GM19468 (cell line): ENCODE measurements at regions not wholly inside any gene's neighbourhood (a gene's known extent, or its start where the extent isn't known, plus 50 kb on each side); places are given as distances from the start of the nearest gene placed in this dataset.

Experiments
- ATAC-seq: cut with Tn5 transposase; IDR thresholded peaks from one replicate; pipeline ENCODE4 v1.9.1; 2021; ENCODE audit warnings: mild to moderate bottlenecking, moderate library complexity, moderate number of reproducible peaks; ENCODE audit not compliant: unreplicated experiment; ENCODE audit errors: extremely low read depth

DNA sequence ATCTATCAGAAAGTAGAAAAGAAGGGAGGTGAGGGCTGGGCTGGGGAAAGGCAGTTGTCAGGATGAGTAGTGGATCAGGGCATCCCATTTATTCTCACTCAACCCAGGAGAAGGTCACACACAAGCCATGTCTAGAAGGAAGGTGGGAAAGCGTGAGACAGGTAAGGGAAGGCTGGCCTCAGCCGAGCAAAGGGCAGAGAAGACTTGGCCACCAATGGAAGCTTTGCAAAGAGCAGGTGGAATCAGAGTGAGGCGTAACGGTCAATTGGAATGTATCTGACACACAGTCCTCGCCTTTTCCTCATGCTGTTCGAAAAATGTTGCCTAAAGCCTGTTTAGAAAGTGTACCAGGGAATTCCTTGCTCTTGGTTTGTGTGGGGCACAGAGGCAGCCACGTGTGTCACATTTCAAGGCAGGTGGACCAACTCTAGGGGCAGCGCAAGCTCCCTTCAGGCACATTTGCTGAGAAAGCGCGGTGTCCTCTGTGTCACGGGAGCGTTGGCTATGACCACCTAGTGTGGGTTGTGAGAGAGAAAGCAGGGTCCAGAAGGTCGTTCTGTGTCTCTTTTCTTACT lies 118.8 kb upstream of the SPATA13 start:
- no peak for ATAC-seq

DNA sequence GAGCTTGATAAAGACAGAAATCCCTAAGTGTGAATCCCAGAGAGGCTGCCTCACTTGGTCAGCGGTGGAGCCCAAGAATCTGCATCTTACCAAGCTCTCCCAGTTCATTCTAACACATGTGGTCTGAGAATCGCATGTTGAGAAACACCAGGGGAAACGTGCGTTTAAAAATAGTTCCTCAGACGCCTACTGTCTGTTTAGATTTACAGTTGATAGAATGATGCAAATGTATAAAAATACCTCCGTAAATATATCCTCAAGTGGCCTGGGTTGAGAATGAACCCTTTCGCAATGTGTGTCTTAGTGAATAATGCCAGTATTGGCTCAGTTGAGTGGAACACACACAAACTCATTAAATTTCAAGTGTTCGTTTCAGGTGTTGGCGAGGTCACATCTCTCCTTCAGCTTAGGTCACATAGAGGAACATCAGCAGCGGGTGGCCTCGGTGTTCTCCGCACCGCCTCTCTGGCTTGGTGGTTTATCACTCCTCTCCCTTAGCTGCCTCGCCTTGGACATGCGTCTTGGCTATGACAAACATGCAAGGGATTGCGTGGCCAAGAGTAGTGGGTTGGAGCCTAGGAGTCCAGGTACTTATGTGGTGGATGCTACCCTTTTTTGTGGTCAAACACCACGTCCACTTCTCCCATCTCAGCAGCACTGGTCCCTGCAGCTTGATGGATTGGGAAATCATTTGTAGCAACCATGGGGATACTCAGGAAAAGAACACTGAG lies 117.6 kb upstream of the SPATA13 start:
- ATAC-seq, result no peak

DNA sequence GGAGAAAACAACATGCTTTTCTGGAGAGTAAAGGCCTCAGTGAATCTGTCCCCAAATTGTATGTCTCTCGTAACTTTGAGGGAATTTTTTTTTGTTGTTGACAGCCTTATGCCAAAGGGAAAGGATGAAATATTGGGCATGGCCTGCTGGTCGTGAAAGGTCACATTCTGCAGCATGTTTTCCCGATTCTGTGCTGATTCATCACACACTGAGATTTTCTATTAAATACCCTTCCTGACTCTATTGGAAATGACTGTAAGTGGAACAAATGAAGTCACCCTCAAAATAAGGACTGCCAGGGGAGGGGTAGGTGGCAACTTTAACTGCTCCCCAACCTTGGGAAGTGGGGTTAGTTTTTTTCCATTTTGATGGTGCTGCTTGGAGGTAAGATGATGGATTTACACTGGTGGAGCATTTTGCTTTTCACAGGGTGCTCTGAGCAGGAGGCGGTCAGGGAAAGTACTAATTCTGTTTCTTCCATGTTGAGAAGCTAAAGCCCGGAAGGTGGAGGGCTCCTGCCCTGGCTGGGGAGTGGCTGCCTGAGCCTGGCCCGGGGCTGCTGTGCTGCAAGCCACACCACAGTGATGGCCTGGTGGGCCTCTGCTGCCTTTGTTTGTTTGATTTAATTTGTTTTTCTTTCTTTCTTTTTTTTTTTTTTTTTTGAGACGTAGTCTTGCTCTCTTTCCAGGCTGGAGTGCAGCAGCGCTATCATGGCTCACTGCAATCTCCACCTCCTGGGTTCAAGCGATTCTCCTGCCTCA lies 116.8 kb upstream of the SPATA13 start:
- ATAC-seq, result no peak

DNA sequence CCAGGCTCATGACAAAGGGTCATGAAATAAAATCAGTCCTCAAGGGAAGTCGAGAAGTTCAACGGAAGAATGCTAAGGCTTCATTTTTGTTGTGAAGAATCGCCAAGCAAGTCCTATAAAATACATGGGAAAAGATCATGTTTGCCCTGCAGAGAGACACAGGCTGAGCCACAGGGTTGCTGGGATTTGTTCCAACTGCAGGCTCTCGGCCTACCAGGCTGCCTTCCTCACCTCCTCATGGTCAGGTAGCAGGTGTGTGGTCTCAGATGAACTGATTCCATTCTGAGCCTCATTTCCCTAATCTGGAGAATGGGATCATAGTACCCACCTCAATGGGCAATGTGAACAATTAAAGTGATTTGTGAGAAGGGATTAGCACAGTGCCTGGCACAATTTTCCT lies 114.9 kb upstream of the SPATA13 start:
- no peak for ATAC-seq

DNA sequence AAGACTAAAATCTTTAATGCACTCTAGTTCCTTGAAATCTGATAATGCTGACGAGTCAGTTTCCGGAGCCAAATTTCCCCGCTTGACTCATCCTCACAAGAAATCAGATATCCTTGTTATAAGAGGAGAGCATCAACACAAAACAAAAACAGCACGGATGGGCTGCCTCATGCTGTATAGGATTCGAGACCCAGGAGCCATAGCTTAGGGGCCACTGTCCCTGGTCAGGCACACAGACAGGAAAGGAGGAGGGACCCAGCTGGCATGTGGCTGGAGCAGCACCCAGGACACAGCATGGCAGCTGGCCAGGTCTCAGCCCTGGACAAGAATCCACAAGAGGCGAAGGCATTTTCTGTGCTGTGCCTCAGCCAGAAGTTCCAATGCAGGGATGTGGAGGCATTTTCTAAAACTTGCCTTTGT lies 110.2 kb upstream of the SPATA13 start:
- ATAC-seq, result no peak

DNA sequence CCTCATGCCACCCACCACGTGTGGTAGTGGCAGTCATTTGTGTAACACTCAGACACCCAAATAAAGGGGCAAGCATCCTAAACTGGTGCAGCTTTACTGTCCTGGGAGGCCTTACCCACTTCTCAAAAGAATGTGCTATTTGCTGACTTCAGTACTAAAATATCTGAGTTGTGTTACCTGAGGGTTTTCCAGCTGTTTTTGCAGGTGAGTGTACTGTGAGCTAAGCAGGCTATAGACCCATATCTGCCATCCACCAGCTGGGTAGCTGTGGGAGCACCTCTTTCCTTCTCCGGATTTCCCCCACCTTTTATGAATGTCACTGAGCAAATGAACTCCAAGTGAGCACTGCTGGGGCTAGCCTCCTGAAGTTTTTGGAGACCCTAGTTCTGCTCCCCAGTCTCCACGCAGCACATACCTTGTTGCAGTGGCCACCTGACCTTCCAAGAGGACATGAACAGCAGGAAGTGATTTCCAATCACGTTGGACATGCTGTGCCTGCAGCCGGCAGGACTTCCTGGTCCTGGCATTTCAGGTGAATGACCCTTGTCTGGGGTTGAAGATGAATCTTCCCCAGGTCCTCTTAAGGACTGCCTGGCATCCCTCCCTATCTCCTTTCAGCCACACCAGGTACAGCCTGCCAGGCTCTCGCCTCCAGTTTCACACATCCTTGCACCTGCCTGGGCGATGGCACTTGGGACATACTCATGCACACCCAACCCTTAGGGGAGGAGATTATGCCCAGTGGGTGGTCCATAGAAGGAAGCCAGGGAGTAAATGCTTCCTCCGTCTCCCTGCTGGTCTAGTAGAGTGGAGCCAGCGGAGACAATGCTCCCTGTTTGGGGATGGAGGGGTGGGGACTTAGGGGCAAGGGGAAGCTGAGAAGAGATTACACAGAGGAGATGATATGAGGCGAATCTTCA lies 109.5 kb upstream of the SPATA13 start:
- ATAC-seq, result no peak

DNA sequence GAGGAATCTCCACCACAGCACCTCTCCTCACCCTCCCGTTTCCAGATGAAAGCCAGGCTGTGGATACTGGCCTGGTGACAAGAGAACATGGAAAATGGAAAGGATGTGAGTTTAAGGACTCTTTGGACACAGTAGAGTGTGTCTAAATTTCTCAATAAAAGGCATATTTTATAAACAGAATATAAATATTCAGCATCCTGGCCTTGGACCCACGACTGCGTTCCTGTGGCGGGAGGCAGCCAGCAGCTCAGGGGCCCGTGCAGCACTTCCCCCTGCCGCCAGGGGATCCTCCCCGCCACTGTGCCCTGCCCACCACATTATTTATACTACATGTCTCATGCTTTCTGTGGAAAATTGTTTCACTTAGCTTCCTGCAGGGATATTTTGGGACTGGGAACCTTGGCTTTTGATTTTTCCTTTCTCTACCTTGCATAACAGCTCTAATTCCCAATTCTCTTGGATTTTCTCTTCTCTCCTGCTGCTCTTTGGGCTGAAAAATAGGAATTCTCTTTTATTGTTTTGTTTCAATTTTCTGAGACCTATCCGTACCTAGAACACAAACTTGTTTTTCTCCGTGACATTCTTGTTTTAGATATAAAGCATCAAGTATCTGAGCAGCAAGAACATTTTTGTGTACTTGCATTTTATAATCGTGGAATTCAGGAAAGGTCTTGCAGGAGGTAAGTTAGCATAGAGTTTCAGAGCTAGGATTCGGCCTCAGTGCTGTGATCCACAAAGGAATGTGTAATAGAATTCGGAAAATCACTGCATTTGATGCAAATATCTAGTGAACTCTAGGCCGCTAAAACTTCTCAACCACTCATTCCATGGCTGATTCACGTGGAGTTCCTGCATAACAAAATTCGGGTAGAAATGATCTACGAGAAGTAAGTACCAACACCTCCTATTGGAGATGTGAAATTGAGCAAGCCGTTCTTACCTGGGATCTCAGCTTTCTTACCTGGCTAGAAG lies 107.7 kb upstream of the SPATA13 start:
- no peak for ATAC-seq

DNA sequence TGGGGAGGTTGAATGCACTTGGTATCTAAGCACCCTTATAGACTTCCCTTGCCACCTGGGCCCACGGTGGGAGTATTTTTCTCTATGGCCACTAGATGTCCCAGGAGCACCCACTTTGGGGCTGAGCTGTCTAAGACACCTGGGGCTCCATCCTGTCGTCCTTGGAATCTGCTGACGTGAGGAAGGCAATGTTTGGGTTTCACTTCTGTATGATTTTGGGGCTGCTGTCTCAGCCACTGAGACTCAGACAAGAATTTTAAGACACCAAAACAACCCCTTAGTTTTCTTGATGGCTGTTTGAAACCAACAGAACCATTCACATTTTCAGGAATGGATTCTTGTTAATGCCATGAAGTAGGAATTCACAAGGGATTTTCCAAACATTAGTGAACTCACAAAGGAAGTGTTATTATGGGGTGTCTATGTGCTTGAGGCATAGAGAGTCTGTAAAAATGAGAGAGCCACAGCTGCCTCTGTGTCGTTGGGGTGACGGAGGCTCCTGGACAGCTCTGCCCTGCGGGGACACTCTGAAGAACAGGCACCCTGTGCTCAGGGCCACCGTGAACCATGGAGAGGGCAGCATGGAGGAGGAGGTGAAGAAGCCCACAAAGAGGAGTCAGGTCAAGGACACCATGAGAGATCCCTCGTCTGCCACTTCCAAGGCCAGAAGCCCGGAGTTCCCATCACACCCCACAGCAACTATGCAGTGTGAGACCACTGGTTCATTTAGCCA lies 106.8 kb upstream of the SPATA13 start:
- peak; percentile 52 for ATAC-seq

DNA sequence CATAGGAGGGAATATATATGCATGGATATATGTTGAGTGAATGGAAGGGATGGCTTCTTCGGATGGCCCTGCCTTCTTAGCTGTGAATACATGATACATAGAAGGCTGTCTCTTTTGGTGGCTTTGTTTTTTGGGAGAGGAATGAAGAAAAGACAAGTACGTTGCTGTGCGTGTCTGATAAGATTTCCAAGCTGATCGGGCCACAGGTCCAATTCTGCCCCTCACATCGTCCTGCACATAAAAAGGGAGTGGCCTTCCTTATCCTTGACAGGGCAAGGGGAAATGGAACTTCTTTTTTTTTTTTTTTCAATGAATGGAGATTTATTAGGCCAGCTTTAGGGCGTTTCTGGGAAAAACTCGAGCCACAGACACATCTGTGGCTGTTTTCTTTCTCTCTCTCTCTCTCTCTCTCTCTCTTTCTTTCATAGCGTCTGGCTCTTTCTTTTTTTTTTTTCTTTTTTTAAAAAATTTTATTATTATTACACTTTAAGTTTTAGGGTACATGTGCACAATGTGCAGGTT lies 103.8 kb upstream of the SPATA13 start:
- ATAC-seq, result no peak

DNA sequence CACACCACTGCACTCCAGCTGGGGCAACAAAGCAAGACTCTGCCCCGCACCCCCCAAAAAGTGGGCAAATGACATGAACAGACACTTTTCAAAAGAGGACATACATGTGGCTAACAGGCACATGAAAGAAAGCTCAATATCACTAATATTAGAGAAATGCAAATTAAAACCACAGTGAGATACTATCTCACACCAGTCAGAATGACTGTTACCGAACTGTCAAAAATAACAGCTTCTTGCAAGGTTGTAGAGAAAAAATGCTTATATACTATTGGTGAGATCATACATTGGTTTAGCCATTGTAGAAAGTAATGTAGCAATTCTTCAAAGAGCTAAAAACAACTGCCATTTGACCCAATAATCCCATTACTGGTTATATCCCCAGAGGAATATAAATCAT lies 99.5 kb upstream of the SPATA13 start:
- no peak for ATAC-seq

DNA sequence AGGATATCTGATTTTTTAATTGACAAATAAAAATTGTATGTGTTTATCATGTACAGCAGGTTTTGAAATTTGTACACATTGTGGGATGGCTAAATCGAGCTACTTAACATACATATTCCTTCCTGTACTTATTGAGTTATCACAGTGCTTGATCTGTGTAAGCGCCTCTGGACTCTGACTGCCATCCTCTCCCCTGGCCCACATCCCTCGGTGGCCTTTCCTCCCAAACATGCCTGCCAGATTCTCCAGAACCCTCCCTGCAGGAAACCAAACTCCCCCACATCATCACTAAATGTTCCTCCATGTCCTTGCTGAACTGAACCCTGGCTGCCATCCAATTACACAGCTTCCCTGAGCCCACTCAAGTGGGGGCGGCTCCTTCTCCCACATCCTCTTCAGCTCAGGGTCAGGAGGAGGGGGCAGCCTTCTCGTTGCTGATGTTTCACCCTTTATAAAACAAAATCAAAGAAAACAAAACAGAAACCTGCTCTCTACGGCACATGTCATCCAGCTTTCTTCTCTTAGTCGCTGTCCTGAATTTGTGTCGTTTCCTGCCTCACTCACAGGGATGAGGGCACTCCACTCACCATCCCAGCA lies 97.1 kb upstream of the SPATA13 start:
- ATAC-seq, result no peak

DNA sequence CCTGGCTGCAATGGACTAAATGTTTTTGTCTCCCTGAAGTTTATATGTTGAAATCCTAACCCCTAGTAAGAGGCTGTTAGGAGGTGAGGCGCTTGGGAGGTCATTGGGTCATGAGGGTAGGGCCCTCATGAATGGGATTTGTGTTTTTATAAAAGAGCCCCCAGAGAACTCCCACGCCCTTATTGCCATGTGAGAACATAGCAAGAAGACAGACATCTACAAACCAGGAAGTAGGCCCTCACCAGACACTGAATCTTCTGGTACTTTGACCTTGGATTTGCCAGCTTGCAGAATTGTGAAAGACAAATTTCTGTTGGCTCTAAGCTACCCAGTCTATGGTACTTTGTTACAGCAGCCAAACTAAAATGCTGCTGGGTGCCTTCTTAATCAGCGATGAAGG lies 96.1 kb upstream of the SPATA13 start:
- ATAC-seq, result no peak

DNA sequence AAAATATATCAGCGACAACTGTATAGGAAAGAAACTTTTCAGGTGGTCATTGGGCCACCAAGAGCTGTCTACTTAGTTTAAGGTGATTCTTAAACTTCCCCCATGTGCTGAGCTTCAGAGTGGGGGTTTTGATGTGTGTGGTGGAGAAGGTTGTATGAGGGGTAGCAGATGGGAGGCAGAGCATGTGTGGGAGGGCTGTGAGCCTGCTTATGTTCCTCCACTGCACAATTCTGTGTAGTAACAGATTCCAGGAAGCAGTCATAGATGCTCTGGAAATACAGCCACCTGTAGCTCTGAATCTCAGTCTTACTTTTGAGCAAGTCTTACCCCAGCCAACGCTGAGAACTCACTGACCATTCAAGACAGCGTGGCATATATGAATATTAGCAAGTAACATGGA lies 95.3 kb upstream of the SPATA13 start:
- no peak for ATAC-seq

DNA sequence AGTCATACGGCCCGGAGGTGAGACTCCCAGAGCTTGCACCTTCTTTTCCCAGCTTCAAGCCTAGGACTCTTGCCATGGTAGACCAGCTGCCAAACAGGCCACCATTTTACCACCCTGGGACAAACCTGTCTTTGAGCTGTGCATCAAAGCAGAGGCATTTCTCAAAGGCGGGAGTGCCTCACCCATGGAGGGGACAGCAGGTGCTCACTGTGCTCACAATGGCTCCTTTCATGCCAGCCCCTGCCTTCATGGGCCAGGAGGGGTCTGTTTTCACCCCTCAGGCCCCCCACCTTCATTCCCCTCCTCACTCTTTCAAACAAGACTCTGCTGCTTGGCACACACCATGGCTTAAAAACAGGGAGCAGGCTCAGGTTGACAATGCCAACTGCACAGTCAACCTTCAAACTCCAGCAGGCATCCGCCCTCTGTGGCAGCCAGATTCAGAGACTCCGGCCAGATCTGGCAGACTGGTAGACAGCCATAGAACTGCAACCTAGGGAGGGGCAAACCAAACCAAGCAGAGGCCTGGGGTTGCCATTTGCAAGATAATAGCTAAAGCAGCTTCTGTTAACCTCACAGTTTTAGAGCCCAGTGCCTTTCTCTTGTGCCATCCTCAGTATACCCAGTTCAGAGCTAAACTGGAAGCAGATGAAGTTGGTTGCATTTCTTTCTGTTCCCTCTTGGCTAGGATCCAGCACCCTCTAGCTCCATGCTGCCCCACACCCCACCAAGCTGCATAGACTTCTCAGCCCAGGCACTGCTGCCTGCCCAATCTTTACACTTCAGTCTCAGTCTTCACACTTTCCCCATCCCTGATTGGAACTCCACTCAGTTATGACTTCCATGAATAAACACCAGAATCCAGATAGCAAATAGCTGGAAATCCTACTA lies 93.9 kb upstream of the SPATA13 start:
- no peak for ATAC-seq

DNA sequence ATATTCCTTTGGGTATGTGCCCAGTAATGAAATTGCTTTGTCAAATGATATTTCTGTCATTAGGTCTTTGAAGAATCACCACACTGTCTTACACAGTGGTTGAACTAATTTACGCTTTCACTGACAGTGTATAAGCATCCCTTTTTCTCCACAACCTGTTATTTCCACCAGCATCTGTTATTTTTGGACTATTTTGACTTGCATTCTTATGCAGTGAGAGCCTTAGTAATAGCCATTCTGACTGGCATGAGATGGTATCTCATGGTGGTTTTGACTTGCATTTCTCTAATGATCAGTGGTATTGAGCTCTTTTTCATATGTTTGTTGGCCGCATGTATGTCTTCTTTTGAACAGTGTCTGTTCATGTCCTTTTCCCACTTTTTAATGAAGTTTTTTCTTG lies 92.0 kb upstream of the SPATA13 start:
- ATAC-seq, result no peak

DNA sequence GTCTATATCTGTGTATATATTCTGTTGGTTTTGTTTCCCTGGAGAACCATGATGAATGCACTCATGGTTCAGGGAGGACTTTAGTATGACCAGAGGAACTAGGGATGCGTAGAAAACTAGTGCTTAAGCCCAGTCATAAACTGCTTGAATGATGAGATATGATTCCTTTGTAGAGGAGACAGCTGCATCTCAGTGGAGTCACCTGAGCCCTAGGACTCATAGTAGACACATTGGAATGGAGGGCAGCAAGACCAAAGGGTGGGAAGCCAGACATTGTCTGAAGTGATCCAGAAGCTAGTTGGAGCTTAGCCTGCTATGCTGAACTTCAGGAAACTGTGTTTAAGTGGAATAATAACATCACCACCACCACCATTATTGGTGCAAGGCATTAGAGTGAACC lies 89.5 kb upstream of the SPATA13 start:
- no peak for ATAC-seq

DNA sequence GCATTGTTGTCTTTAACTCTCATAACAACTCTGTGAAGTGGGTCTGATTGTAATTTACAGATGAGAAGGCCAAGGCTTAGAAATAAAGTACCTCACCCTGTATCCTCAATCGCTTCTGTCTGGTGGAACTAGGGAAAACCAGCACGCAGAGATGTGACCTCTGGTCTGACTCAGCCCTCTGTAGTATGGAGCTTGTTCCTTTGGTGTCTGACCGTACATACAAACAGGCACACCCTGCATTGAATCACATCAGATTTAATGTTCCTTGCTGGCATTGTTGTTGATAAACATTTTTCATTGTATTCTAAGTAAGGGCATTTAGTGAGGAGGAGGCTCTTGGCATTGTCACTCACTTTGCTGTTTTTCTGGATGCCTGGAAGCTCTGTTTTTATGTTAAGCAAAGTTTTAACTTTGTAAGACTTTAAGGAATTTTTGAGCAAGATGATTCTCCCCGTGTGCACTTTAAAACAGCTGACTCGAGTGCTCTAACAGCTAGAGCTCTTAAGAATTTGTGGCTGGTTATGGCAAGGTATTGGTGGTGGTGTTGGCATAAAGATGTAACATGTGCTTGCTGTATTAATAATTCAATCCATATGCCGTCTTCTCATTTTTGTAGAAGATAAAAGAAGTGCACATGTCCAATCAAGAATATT lies 89.0 kb upstream of the SPATA13 start:
- no peak for ATAC-seq
